H1 (cell line): ENCODE measurements at regions not wholly inside any gene's neighbourhood (a gene's known extent, or its start where the extent isn't known, plus 50 kb on each side); places are given as distances from the start of the nearest gene placed in this dataset.

Experiments
- CTCF ChIA-PET: fragments of 300-600 bp; sonication (Branson Sonifier 250); formaldehyde crosslinking; loops from one replicate; lab custom pipeline; 2021; ENCODE audit not compliant: partially characterized antibody; lab: Charles Lee
- POLR2A ChIA-PET: fragments of 300-600 bp; sonication (Branson Sonifier 250); formaldehyde crosslinking; loops from one replicate; lab custom pipeline; 2021; ENCODE audit warnings: inconsistent platforms; ENCODE audit not compliant: partially characterized antibody; lab: Charles Lee
- DNase-seq, 2 experiments: peaks; one replicate each; pipeline versions ENCODE4 v3.0.0 to v3.0.0-alpha.2; 2010 to 2022; ENCODE audit warnings: low spot score in 2 of 2, low read depth in 1 of 2, mixed read lengths in 1 of 2
- FAIRE-seq: peaks from 2 replicates; lab custom pipeline; 2011; peaks lifted over from hg19 to GRCh38; lab: Jason Lieb, UNC
- H2AFZ ChIP-seq: 2 replicates; pipeline ENCODE4 v1.8.1; 2012; ENCODE audit warnings: low read length, inconsistent platforms
- H2AK5ac ChIP-seq: 2 replicates; pipeline ENCODE4 v1.6.1; 2013; ENCODE audit warnings: low read depth, low read length
- H2BK120ac ChIP-seq: replicated peaks from 2 replicates; pipeline ENCODE3; 2013; ENCODE audit warnings: low read depth, low read length, inconsistent platforms
- H2BK12ac ChIP-seq: 2 replicates; pipeline ENCODE4 v1.6.1; 2013; ENCODE audit warnings: low read depth, low read length
- H2BK15ac ChIP-seq: 2 replicates; pipeline ENCODE4 v1.6.1; 2013; ENCODE audit warnings: low read length
- H2BK20ac ChIP-seq: 2 replicates; pipeline ENCODE4 v1.6.1; 2013; ENCODE audit warnings: low read length
- H2BK5ac ChIP-seq: 2 replicates; pipeline ENCODE4 v1.6.1; 2013; ENCODE audit warnings: low read depth, low read length
- H3K14ac ChIP-seq: 2 replicates; pipeline ENCODE4 v1.6.1; 2013; ENCODE audit warnings: inconsistent platforms; ENCODE audit not compliant: insufficient read length
- H3K18ac ChIP-seq: 2 replicates; pipeline ENCODE4 v1.6.1; 2013; ENCODE audit warnings: low read length; ENCODE audit errors: extremely low read depth
- H3K23ac ChIP-seq: 2 replicates; pipeline ENCODE4 v1.6.1; 2013; ENCODE audit warnings: inconsistent platforms; ENCODE audit not compliant: insufficient read length
- H3K23me2 ChIP-seq: 2 replicates; pipeline ENCODE4 v1.6.1; 2013; ENCODE audit warnings: low read depth, low read length
- H3K27ac ChIP-seq: 2 replicates; pipeline ENCODE4 v1.6.1; 2011; ENCODE audit warnings: low read depth, low read length, inconsistent platforms
- H3K27me3 ChIP-seq, 4 experiments: replicated peaks in 1 of 4; 1 replicate in 1 of 4; 2 replicates in 3 of 4; pipeline versions ENCODE4 v1.6.1 to v1.8.1; 2011 to 2013; ENCODE audit warnings: low read length in 3 of 4, mild to moderate bottlenecking in 3 of 4, inconsistent platforms in 2 of 4, mixed read lengths in 2 of 4, moderate library complexity in 1 of 4; ENCODE audit not compliant: control insufficient read depth in 3 of 4, insufficient read depth in 3 of 4; ENCODE audit errors: extremely low read depth in 1 of 4
- H3K36me3 ChIP-seq, 4 experiments: 2 replicates each; pipeline versions ENCODE4 v1.6.1 to v1.8.1; 2011 to 2013; ENCODE audit warnings: mild to moderate bottlenecking in 4 of 4, low read length in 3 of 4, moderate library complexity in 2 of 4, control low read depth in 1 of 4, inconsistent platforms in 1 of 4; ENCODE audit not compliant: insufficient read depth in 4 of 4, control insufficient read depth in 2 of 4
- H3K4ac ChIP-seq: replicated peaks from 2 replicates; pipeline ENCODE3; 2013; ENCODE audit warnings: low read length, low read depth, mixed read lengths, inconsistent platforms; ENCODE audit not compliant: insufficient read length
- H3K4me1 ChIP-seq, 4 experiments: replicated peaks in 1 of 4; 1 replicate in 1 of 4; 2 replicates in 3 of 4; pipeline versions ENCODE4 v1.6.1 to v1.8.1; 2011 to 2013; ENCODE audit warnings: low read length in 3 of 4, inconsistent platforms in 2 of 4, mixed read lengths in 1 of 4; ENCODE audit not compliant: insufficient read depth in 4 of 4, control insufficient read depth in 3 of 4
- H3K4me2 ChIP-seq, 2 experiments: 2 replicates each; pipeline versions ENCODE4 v1.6.1 to v1.8.1; 2011 to 2013; ENCODE audit warnings: low read depth in 2 of 2, low read length in 2 of 2, control low read depth in 1 of 2, inconsistent platforms in 1 of 2, mild to moderate bottlenecking in 1 of 2; ENCODE audit not compliant: insufficient read depth in 1 of 2
- H3K4me3 ChIP-seq, 4 experiments: fragments of 200-600, 300-600 bp in 1 of 4; sonication (generic), shearing (Covaris generic), sonication (Bioruptor Twin) in 1 of 4; 2 replicates each; pipeline versions ENCODE4 v1.5.1 to v1.8.1; 2011 to 2016; ENCODE audit warnings: low read length in 4 of 4, low read depth in 3 of 4, control low read depth in 2 of 4, inconsistent platforms in 2 of 4, mild to moderate bottlenecking in 2 of 4, mixed read lengths in 1 of 4, moderate library complexity in 1 of 4; ENCODE audit not compliant: insufficient read depth in 2 of 4; ENCODE audit errors: extremely low read depth in 1 of 4
- H3K56ac ChIP-seq: replicated peaks from 2 replicates; pipeline ENCODE3; 2013; ENCODE audit warnings: low read depth, mild to moderate bottlenecking, mixed read lengths, low read length, inconsistent platforms; ENCODE audit not compliant: insufficient read length
- H3K79me1 ChIP-seq: 2 replicates; pipeline ENCODE4 v1.6.1; 2013; ENCODE audit warnings: low read depth, low read length, control low read depth
- H3K79me2 ChIP-seq, 2 experiments: 2 replicates each; pipeline versions ENCODE4 v1.6.1 to v1.8.1; 2012 to 2013; ENCODE audit warnings: low read length in 2 of 2, mild to moderate bottlenecking in 2 of 2, inconsistent platforms in 1 of 2; ENCODE audit not compliant: insufficient read depth in 2 of 2, control insufficient read depth in 1 of 2
- H3K9ac ChIP-seq, 4 experiments: replicated peaks in 1 of 4; 1 replicate in 1 of 4; 2 replicates in 3 of 4; pipeline versions ENCODE4 v1.6.1 to v1.8.1; 2011 to 2013; ENCODE audit warnings: low read depth in 3 of 4, low read length in 3 of 4, control low read depth in 2 of 4, mild to moderate bottlenecking in 2 of 4, moderate library complexity in 2 of 4, inconsistent platforms in 1 of 4; ENCODE audit errors: extremely low read depth in 1 of 4
- H3K9me3 ChIP-seq, 2 experiments: 2 replicates each; pipeline versions ENCODE4 v1.6.1 to v1.8.1; 2012 to 2013; ENCODE audit warnings: mild to moderate bottlenecking in 2 of 2, moderate library complexity in 2 of 2, control low read depth in 1 of 2, inconsistent platforms in 1 of 2, low read depth in 1 of 2, low read length in 1 of 2, mixed read lengths in 1 of 2; ENCODE audit not compliant: insufficient read depth in 2 of 2
- H4K20me1 ChIP-seq, 2 experiments: replicated peaks in 1 of 2; 2 replicates each; pipeline versions ENCODE3 to v1.8.1; 2011 to 2013; ENCODE audit warnings: inconsistent platforms in 2 of 2, low read length in 2 of 2, mild to moderate bottlenecking in 1 of 2; ENCODE audit not compliant: insufficient read depth in 2 of 2, control insufficient read depth in 1 of 2
- H4K5ac ChIP-seq: 2 replicates; pipeline ENCODE4 v1.6.1; 2013; ENCODE audit warnings: low read length, low read depth, mixed read lengths, inconsistent platforms; ENCODE audit not compliant: insufficient read length
- H4K8ac ChIP-seq: 2 replicates; pipeline ENCODE4 v1.8.0; 2013; ENCODE audit warnings: mild to moderate bottlenecking, moderate library complexity, low read length, inconsistent platforms; ENCODE audit not compliant: insufficient read depth; ENCODE audit errors: extremely low read depth
- H4K91ac ChIP-seq: replicated peaks from 2 replicates; pipeline ENCODE3; 2013; ENCODE audit warnings: low read length, mixed read lengths, inconsistent platforms; ENCODE audit not compliant: insufficient read length
- CREB1 ChIP-seq: IDR thresholded peaks from 2 replicates; pipeline ENCODE4 v1.6.1; 2012; ENCODE audit warnings: inconsistent platforms
- MAFK ChIP-seq: IDR thresholded peaks from 2 replicates; pipeline ENCODE4 v1.6.1; 2012; ENCODE audit warnings: low read depth, mild to moderate bottlenecking, improper control_type of control experiment, low read length
- TAF7 ChIP-seq: optimal IDR thresholded peaks from 2 replicates; pipeline ENCODE3; 2011; ENCODE audit warnings: low read depth, mild to moderate bottlenecking, inconsistent platforms, low read length, moderate library complexity, borderline replicate concordance
- WGBS, 2 experiments: shearing (Covaris generic) in 1 of 2; methylation state at CpG; one replicate each; pipeline versions ENCODE4 v1.1.6 to v1.1.7; 2013 to 2015; ENCODE audit warnings: low lambda C conversion rate in 2 of 2, mixed read lengths in 2 of 2, inconsistent platforms in 1 of 2, low coverage in 1 of 2, missing lambda C conversion rate in 1 of 2; ENCODE audit not compliant: insufficient replicate concordance in 2 of 2, insufficient coverage in 1 of 2, insufficient read length in 1 of 2; ENCODE audit errors: extremely low coverage in 1 of 2, missing lambda C conversion rate in 1 of 2; 5-methylcytosine and 5-hydroxymethylcytosine counted together

DNA sequence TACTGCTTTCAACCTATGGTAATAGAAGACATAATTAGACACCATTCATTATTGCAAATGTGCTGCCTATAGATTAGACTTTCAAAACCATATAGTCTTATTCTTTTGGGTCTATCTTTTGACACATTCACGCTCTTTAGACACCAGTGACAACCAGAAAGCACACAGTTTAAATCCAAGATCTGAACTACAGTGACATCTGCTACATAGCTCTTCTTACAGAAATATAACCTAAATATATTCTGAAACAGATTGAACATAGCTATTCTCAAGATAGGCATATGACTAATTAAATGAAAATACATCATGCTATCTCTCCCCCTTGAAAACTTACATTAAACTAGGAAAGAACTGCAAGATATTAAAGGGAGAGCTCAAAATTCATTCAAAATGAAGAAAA is 514.2 kb upstream of the SLITRK6 start:
- H3K4me3 ChIP-seq, result no peak overlapping the region
- no peak overlapping the region for H3K18ac ChIP-seq
- H2BK5ac ChIP-seq, result no peak overlapping the region
- no peaks in the 10 kb centered on the region for H3K79me2 ChIP-seq
- no peak overlapping the region for H4K8ac ChIP-seq
- no peak overlapping the region for H2BK15ac ChIP-seq
- no peaks in the 10 kb centered on the region for H3K23me2 ChIP-seq
- DNase-seq (no peak), FAIRE-seq (no peak)
- H2BK20ac ChIP-seq, result no peak overlapping the region
- H2AK5ac ChIP-seq, result no peak overlapping the region
- TF ChIP-seq CREB1 (no peak), TAF7 (no peak), MAFK (no peak)
- POLR2A ChIA-PET, result no interaction called here
- WGBS, 2 experiments, result 100% methylated on average over 1 of the region's 1 CpG; no CpG with 5 or more reads in 1 of the 2 experiments
- H2BK120ac ChIP-seq, result no peak overlapping the region
- no peak overlapping the region for H4K5ac ChIP-seq
- no peaks in the 10 kb centered on the region for H3K79me1 ChIP-seq
- no peak overlapping the region for H3K9ac ChIP-seq
- no peak overlapping the region for H3K56ac ChIP-seq
- H4K91ac ChIP-seq, result no peak overlapping the region
- H4K20me1 ChIP-seq, result no peaks in the 10 kb centered on the region
- no peaks in the 10 kb centered on the region for H3K27me3 ChIP-seq
- no peak overlapping the region for H3K4ac ChIP-seq
- no peaks in the 10 kb centered on the region for H3K4me1 ChIP-seq
- no peak overlapping the region for H3K27ac ChIP-seq
- no peaks in the 10 kb centered on the region for H3K9me3 ChIP-seq
- CTCF ChIA-PET, result interaction anchor here (0.6 kb wide), 1 partner anchor 9 kb away, joined by 3 read pairs; no protein-coding TSS in a partner anchor
- no peaks in the 10 kb centered on the region for H3K36me3 ChIP-seq
- no peak overlapping the region for H2BK12ac ChIP-seq
- no peak overlapping the region for H2AFZ ChIP-seq
- no peak overlapping the region for H3K4me2 ChIP-seq
- H3K14ac ChIP-seq, result no peak overlapping the region
- H3K23ac ChIP-seq, result no peak overlapping the region
